GM18505 (cell line): ENCODE measurements at regions not wholly inside any gene's neighbourhood (a gene's known extent, or its start where the extent isn't known, plus 50 kb on each side); places are given as distances from the start of the nearest gene placed in this dataset.
"Not testable (repeated sequence)": the region's sequence is repeated elsewhere in the genome, so short reads cannot be mapped to it uniquely, and the experiment has no call there.

Experiments used
- ATAC-seq: cut with Tn5 transposase; IDR thresholded peaks from one replicate; pipeline ENCODE4 v1.9.1; 2021; ENCODE audit not compliant: unreplicated experiment
- POLR2A ChIP-seq: IDR thresholded peaks from 4 replicates; pipeline ENCODE4 v1.6.1; 2011; ENCODE audit warnings: borderline replicate concordance; ENCODE audit not compliant: insufficient read depth, insufficient read length; ENCODE audit errors: extremely low read depth

DNA sequence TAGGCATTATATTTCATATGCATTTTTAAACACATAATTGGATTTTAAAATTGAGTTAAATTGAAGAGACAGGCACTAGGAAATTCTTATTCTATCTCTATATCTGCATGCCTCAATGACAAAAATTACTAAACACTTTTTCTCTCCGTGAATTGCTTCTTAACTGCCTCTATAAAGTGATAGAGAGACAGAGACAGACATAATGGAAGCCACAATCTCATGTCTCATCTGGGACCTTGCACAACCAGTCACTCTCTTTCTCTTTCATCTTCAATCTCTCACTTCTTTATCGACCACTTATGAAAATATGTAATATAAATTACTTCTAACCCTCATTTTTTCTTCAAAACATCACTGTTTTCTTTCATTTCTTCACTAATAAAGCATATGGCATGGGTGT is 238.9 kb upstream of the ZNF804A start:
- no peak for TF ChIP-seq POLR2A
- no peak for ATAC-seq

- no peak for ATAC-seq
- no peak for TF ChIP-seq POLR2A
These were observed 235.1 kb upstream of the ZNF804A start for GRCh38 chr2:184363213-184363612.

- no peak for ATAC-seq
- no peak for TF ChIP-seq POLR2A
These were observed 231.1 kb upstream of the ZNF804A start for GRCh38 chr2:184367211-184367610.

DNA sequence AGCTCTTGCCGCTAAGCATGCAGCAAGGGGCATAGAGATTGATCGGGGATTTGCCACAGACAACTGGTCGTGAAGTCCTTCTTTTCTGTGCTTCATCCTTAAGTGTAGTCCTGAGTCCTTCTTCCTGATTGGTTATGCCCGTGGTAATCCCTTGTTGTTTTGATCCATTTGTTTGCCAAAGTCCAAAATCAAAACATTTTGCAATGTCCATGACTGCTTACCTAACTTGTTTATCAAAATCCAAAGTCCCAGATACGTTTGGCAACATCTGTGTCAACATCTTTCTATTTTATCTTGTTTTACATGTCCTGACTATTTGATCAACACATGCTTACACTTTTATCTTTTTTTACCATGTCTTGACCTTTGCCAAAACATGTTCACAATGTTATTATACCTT is 229.0 kb upstream of the ZNF804A start:
- TF ChIP-seq POLR2A: no peak
- no peak for ATAC-seq

- no peak for TF ChIP-seq POLR2A
- ATAC-seq: no peak
These were observed 227.4 kb upstream of the ZNF804A start for GRCh38 chr2:184370954-184371353.

- no peak for ATAC-seq
- no peak for TF ChIP-seq POLR2A
These were observed 226.7 kb upstream of the ZNF804A start for GRCh38 chr2:184371641-184372040.

DNA sequence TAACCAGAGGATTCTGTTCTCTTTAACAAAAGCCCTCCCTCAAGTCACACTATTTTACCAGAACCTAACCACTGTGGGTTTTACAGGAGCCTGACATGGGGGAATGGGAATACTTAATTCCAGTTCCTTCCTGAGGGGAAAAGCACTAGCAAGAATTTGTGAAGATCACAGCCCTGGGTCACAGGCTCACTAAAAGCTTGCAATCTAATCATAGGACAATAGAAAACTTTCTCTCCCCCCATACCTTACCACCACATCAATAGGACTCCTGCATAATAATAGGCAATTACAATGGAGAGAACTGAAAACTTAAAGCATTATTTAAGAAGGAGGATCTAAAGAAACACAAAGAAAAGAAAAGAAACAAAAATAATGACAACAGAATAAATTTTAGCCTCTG is 225.8 kb upstream of the ZNF804A start:
- ATAC-seq: no peak
- no peak for TF ChIP-seq POLR2A

DNA sequence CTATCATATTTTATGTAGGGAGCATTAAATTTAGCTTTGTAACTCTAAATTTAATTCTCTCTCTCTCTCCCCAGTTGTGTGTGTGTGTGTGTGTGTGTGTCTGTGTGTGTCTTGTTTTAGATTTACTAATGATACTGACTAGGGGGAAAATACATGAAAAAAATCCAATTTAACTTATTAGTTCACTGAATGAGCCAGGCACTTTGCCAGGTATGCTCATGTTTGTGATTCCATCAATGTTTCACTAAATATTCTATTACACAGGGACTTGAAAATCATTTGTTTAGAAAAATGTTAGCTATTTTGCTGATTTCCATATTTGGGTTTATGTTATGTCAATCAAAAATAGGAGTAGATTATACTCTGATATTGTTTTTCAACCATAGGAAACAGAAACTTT is 203.7 kb upstream of the ZNF804A start:
- TF ChIP-seq POLR2A: no peak
- no peak for ATAC-seq

DNA sequence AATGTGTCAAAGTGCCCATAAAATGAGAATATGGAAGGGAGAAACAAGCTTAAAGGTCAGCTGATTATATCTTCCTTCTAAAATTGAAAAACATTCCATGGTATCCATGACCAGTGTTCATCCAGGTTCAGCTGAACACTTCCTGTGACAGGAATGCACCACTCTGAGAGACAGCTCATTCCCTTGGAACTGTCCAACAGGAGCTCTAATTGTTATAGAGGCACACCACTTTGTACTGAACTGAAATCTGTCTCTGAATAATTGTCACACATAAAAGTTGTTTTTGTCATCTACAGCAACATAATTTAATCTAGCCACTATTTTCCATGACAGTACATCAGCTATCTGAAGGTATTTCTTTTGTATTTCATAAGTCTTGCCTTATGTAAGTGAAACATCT is 195.9 kb upstream of the ZNF804A start:
- no peak for TF ChIP-seq POLR2A
- ATAC-seq: no peak

GRCh38 chr2:184407041-184407630 is 191.2 kb upstream of the ZNF804A start:
- not testable (repeated sequence) for ATAC-seq

GRCh38 chr2:184410160-184410559 is 188.2 kb upstream of the ZNF804A start:
- ATAC-seq: no peak
- TF ChIP-seq POLR2A: no peak

- no peak for TF ChIP-seq POLR2A
- ATAC-seq: no peak
These were observed 185.1 kb upstream of the ZNF804A start for GRCh38 chr2:184413221-184413620.

GRCh38 chr2:184413671-184414229 is 184.6 kb upstream of the ZNF804A start:
- TF ChIP-seq POLR2A: no peak

DNA sequence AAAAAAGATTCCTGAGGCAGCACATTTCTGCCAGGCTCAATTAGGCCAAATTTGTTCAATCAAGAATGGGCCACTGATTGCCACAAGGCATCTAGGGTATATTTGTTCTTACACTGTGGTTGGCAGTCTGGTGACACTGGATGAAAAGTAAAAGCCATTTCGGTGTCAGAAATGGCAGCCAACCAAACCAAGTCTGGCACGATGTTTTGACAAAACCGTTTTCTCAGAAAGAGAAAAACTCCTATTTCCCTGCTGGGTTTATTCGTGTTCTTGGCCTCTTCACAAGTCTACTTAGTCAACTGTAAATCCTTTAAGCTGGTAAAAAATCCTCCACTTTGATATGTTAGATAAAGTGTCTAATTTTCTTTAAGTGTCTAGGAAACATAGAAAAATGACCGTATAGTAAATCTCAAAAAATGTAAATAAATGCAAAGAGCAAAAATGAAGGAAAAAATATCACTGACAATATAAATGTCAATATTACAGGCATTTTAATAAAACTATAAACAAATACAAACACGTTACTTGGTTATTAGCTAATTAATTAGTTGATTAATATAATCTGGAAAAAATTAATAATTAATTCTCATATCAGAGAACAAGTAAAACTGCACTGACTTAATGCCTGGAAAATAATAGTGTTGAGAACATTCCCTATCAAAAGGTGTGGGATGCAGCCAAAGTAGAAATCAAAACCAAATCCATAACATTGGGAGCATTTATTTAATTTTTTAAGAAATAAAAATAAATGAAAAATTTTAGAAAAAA is 182.0 kb upstream of the ZNF804A start:
- ATAC-seq: no peak
- no peak for TF ChIP-seq POLR2A

More at GRCh38 chr2:184413671-184414229, 184.6 kb upstream of the ZNF804A start:
- no peak for ATAC-seq

DNA sequence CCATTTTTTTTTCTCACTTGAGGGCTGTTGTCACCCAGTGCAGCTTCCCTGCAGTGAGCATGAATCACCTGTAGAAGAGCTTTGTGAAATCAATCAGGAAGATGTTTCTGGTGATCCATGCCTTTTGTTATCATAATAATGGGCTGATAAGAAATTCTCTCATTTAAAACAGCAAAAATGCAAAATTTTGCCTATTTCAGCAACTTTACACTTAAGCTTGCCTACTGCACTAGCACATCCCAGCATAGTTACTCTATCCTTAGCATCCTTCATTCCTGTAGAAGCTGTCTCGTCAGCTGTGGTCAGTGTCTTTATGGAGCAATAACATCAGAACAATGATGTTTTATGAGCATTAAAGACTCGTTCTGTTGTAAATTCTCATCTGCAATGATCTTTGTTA is 178.6 kb upstream of the ZNF804A start:
- ATAC-seq: no peak
- no peak for TF ChIP-seq POLR2A

- not testable (repeated sequence) for ATAC-seq
These were observed 176.9 kb upstream of the ZNF804A start for GRCh38 chr2:184421456-184421855.
